ENCODE measurements at regions not wholly inside any gene's neighbourhood (a gene's known extent, or its start where the extent isn't known, plus 50 kb on each side); places are given as distances from the start of the nearest gene placed in this dataset.
"Not testable (repeated sequence)": the region's sequence is repeated elsewhere in the genome, so short reads cannot be mapped to it uniquely, and the experiment has no call there.

DNA sequence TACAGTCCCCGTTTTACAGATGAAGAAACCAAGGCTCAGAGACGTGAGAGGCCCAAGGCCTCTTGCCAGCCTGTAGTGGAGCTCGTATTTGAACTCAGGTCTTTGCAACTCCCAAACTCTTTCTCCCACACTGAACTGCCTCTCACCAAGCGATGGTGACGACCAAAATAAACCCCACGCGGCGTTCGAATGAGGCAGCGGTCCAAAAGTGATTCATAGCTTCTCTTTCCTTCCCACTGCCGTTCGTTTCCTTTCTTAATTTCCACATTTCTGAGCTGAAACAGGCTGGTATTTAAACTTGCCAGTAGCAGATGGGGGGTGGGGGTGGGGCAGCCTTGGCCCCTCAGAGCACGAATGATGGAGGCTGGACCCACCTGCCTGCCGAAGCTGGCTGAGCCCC, 252.9 kb upstream of the KCNG1 start:
- H3K9me3 Mint-ChIP-seq: peaks cover 6% of the 10 kb centered on the region; the same call in 1 of the 2 replicates
- H3K36me3 Mint-ChIP-seq (ENCODE audit: low read depth): peaks cover 7% of the 10 kb centered on the region; the same call in 1 of the 2 replicates
- H3K27me3 Mint-ChIP-seq (ENCODE audit: insufficient read depth): peaks cover 27% of the 10 kb centered on the region
- no peak for DNase-seq
- no peak overlapping the region for H3K27ac Mint-ChIP-seq
- H3K4me1 Mint-ChIP-seq (ENCODE audit: low read depth): peaks cover 31% of the 10 kb centered on the region
- H3K4me3 Mint-ChIP-seq: no peak overlapping the region
- TF ChIP-seq, protein P1, sequence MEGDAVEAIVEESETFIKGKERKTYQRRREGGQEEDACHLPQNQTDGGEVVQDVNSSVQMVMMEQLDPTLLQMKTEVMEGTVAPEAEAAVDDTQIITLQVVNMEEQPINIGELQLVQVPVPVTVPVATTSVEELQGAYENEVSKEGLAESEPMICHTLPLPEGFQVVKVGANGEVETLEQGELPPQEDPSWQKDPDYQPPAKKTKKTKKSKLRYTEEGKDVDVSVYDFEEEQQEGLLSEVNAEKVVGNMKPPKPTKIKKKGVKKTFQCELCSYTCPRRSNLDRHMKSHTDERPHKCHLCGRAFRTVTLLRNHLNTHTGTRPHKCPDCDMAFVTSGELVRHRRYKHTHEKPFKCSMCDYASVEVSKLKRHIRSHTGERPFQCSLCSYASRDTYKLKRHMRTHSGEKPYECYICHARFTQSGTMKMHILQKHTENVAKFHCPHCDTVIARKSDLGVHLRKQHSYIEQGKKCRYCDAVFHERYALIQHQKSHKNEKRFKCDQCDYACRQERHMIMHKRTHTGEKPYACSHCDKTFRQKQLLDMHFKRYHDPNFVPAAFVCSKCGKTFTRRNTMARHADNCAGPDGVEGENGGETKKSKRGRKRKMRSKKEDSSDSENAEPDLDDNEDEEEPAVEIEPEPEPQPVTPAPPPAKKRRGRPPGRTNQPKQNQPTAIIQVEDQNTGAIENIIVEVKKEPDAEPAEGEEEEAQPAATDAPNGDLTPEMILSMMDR (IDR thresholded peaks at IDR 0.05): no peak

DNA sequence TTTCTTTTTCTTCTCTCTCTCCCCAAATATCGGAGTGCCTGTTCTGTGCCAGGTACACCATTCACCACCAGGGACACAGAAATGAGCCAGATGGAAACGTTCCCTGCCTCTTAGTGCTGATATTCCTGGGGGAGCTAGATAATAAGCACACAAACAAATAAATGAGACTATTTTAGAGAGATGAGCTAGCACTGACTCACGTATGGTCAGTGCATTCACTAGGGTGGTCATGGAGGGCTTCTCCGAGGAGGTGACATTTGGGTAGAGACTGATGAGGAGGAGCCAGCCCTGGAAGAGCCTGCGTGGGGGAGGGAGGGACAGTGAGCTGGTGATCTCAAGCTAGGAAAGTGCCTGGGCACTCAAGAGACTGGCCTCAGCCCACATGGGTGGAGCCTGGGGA, 252.3 kb upstream of the KCNG1 start:
- no peak overlapping the region for H3K4me3 Mint-ChIP-seq
- peaks cover 31% of the 10 kb centered on the region for H3K4me1 Mint-ChIP-seq (ENCODE audit: low read depth)
- peaks cover 7% of the 10 kb centered on the region; the same call in 1 of the 2 replicates for H3K36me3 Mint-ChIP-seq (ENCODE audit: low read depth)
- H3K27me3 Mint-ChIP-seq (ENCODE audit: insufficient read depth): peaks cover 30% of the 10 kb centered on the region
- TF ChIP-seq, protein P1 (IDR thresholded peaks at IDR 0.05): no peak
- DNase-seq: no peak
- no peak overlapping the region for H3K27ac Mint-ChIP-seq
- peaks cover 6% of the 10 kb centered on the region; the same call in 1 of the 2 replicates for H3K9me3 Mint-ChIP-seq

DNA sequence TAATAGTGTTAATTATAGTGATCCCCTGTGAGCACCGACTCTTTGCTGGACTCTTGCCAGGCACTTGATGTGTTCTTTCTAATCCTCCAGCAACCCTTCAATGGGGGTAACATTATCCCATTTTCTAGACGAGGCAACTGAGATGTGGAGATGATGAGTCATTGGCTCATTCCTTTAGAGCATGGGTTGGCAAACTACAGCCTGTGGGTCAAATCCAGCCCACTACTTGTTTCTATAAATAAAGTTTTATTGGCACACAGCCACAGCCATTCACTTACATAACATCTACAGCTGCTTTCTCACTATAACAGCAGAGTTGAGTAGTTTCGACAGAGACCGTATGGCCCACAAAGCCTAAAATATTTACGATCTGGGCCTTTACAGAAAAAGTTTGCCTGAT, 249.5 kb upstream of the KCNG1 start:
- H3K27me3 Mint-ChIP-seq (ENCODE audit: insufficient read depth): peaks cover 31% of the 10 kb centered on the region
- peak; percentile 30 for DNase-seq
- peaks cover 31% of the 10 kb centered on the region for H3K4me1 Mint-ChIP-seq (ENCODE audit: low read depth)
- no peaks in the 10 kb centered on the region for H3K36me3 Mint-ChIP-seq (ENCODE audit: low read depth)
- TF ChIP-seq, protein P1 (IDR thresholded peaks at IDR 0.05): no peak
- H3K9me3 Mint-ChIP-seq: no peaks in the 10 kb centered on the region; the same call in 1 of the 2 replicates
- no peak overlapping the region for H3K4me3 Mint-ChIP-seq
- no peak overlapping the region for H3K27ac Mint-ChIP-seq

DNA sequence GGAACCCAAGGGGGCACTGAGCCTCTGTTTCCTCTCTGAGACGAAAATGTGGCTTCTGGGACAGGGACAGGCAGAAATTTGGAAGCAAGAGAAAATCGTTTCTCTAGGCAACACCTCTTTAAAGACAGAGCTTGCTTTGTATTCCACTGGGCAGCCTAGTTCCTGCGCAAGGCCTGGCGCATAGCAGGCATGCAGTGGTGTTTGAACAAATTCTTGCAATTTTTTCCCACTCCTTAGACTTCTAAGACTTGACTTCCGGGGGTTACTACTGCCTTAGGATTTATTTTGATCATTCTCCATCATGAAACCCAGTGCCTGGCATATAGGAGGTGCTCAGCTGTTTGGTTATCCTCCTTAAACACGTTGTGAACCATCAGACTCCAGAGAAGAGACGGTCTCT, 249.0 kb upstream of the KCNG1 start:
- peaks cover 29% of the 10 kb centered on the region for H3K4me1 Mint-ChIP-seq (ENCODE audit: low read depth)
- no peak overlapping the region for H3K4me3 Mint-ChIP-seq

DNA sequence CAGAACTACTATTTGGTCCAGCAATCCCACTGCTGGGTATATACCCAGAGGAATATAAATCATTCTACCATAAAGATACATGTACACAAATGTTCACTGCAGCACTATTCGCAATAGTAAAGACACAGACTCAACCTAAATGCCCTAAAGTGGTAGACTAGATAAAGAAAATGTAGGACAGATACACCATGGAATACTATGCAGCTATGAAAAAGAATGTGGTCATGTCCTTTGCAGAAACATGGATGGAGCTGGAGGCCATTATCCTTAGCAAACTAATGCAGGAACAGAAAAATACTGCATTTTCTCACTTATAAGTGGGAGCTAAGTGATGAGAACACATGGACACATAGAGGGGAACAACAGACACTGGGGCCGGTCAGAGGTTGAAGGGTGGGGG, 248.4 kb upstream of the KCNG1 start:
- H3K36me3 Mint-ChIP-seq (ENCODE audit: low read depth); DNase-seq; H3K9me3 Mint-ChIP-seq; H3K4me3 Mint-ChIP-seq; H3K27ac Mint-ChIP-seq: not testable (repeated sequence)
- H3K4me1 Mint-ChIP-seq (ENCODE audit: low read depth): peaks cover 22% of the 10 kb centered on the region
- peaks cover 28% of the 10 kb centered on the region for H3K27me3 Mint-ChIP-seq (ENCODE audit: insufficient read depth)

More for the DNA sequence above, 249.0 kb upstream of the KCNG1 start:
- no peaks in the 10 kb centered on the region; the same call in 1 of the 2 replicates for H3K9me3 Mint-ChIP-seq
- no peaks in the 10 kb centered on the region for H3K36me3 Mint-ChIP-seq (ENCODE audit: low read depth)
- DNase-seq: no peak
- peaks cover 31% of the 10 kb centered on the region for H3K27me3 Mint-ChIP-seq (ENCODE audit: insufficient read depth)
- H3K27ac Mint-ChIP-seq: no peak overlapping the region
- TF ChIP-seq, protein P1 (IDR thresholded peaks at IDR 0.05): no peak

DNA sequence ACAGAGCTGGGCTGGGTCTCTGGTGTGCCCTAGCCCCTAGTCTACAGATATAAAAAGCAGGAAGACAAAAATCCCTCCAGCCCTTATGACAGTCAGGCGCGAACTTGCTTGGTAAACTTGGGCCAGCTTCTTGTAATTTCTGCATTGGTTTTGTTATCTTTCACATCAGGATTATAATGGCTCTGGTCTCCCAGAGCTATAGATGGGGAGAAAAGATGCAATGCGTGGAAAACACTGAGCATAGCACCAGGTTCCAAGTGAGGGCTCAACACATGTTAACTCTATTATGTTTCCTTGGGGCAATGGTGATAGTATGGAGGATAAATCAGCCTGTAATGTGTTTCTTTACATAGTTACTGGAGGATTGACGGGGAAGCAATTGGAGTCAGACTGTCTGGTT, 246.8 kb upstream of the KCNG1 start:
- H3K36me3 Mint-ChIP-seq (ENCODE audit: low read depth): no peaks in the 10 kb centered on the region
- DNase-seq: no peak
- TF ChIP-seq, protein P1 (IDR thresholded peaks at IDR 0.05): no peak
- peaks cover 9% of the 10 kb centered on the region for H3K4me1 Mint-ChIP-seq (ENCODE audit: low read depth)
- H3K4me3 Mint-ChIP-seq: no peak overlapping the region
- H3K27ac Mint-ChIP-seq: no peak overlapping the region
- peaks cover 33% of the 10 kb centered on the region for H3K27me3 Mint-ChIP-seq (ENCODE audit: insufficient read depth)
- H3K9me3 Mint-ChIP-seq: no peaks in the 10 kb centered on the region; the same call in 1 of the 2 replicates
